GM12874 (cell line): ENCODE measurements at regions not wholly inside any gene's neighbourhood (a gene's known extent, or its start where the extent isn't known, plus 50 kb on each side); places are given as distances from the start of the nearest gene placed in this dataset.

Source experiments
- TF ChIP-seq, protein P1 (sequence below): IDR thresholded peaks from 2 replicates; pipeline ENCODE4 v1.5.1; 2011; ENCODE audit warnings: low read depth, mild to moderate bottlenecking, control low read depth, low read length, moderate library complexity; ENCODE audit not compliant: insufficient read depth

DNA sequence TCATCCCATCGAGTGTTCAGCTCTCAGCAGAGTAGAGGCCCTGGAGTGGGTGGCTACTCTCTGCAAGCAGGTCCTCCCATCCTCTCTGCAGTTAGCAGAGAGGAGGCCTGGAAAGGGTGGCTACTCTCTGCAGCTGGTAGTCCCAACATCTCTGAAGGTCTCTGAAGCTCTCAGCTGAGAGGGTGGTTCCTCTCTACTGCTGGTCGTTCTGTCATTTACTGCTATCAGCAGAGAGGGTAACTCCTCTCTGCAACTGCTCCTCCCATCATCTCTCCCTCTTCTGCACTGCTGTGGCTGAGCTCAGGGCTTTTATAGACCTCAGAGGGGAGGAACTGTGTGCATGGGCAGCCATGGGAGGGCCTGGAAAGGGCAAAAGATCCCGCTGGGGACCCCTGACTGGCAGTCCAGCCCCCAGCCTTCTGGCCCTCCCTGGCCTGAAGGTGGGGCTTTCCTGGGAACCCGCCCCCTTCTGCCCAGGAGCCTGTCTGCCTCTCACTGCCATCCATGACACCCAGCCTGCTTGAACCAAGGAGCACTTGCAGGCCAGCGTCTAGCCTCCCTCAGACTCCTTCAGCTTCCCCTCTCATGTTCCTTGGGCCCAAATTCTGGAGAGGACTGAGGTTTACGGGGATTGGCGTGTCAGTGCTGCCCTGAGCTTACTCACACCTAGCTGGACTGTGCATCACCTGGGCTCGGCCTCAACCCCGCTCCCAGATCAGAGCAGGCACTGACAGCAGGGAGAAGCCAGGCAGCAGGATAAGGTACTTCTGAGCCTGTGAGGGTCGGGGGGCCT, 898.3 kb upstream of the NEGR1 start:
- TF ChIP-seq, protein P1, sequence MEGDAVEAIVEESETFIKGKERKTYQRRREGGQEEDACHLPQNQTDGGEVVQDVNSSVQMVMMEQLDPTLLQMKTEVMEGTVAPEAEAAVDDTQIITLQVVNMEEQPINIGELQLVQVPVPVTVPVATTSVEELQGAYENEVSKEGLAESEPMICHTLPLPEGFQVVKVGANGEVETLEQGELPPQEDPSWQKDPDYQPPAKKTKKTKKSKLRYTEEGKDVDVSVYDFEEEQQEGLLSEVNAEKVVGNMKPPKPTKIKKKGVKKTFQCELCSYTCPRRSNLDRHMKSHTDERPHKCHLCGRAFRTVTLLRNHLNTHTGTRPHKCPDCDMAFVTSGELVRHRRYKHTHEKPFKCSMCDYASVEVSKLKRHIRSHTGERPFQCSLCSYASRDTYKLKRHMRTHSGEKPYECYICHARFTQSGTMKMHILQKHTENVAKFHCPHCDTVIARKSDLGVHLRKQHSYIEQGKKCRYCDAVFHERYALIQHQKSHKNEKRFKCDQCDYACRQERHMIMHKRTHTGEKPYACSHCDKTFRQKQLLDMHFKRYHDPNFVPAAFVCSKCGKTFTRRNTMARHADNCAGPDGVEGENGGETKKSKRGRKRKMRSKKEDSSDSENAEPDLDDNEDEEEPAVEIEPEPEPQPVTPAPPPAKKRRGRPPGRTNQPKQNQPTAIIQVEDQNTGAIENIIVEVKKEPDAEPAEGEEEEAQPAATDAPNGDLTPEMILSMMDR, result no peak

DNA sequence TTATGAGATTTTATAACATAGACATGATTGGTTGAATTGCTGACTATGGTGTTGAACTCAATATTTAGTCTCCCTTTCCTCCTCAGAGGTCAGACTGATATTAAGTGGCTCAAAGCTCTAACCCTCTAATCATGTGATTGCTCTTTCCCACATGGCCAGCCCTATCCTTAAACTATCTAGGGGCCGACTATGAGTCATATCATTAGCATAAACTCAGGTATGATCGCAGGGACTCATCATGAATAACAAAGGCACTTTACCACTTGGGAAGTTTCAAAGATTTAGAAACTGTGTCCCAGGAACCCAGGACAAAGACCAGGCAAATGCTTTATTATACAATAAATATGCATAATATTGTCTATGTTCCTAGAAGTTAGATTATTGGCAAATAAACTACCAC, 894.6 kb upstream of the NEGR1 start:
- TF ChIP-seq, protein P1, result no peak

DNA sequence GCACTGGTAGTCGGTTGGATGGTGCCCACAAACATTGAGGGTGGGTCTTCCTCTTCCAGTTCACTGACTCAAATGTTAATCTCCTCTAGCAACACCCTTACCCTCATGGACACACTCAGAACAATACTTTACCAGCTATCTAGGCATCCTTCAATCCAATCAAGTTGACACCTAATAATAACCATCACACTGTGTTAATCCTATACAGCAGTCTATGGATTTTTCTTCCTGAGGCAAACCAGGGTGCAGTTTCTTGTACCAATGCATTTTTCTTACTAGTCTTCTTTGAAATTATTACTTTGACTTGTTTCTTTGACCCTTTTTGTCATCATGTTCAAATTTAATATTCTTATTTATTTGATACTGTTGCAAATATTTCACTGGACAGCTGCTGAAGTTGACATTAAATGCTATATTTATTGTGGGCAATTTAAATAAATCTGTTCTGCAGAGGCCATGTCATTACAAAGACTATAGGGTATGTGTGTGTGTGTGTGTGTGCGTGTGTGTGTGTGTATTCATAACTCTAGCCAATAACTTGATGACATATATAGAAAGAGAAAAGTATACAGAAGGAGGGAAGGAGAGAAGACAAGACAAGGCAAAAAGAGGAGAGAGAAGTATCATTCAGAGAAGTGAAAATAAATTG, 884.8 kb upstream of the NEGR1 start:
- TF ChIP-seq, protein P1, result no peak

- TF ChIP-seq, protein P1, result no peak
These were observed 880.2 kb upstream of the NEGR1 start for GRCh38 chr1:73162564-73162963.

GRCh38 chr1:73161418-73161817, 879.1 kb upstream of the NEGR1 start:
- TF ChIP-seq, protein P1, result no peak

DNA sequence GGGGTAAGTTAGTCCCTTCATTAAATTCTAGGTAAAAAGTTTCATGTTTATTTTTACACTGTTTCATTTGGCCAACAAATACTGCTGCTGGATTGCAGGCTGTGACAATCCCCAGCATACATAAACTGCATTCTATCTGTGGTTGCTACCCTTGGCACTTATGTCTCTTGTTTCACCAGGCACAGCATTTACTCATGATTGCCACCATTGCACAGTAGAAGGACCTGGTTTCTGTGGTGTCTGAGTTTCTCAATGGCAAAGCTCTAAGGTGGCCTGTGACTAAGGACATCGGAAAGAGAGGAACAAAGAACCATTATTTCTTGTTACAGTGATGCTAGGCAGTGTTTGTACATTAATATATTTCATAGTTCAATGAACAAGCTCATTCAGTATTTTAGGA, 878.4 kb upstream of the NEGR1 start:
- TF ChIP-seq, protein P1, result no peak

- TF ChIP-seq, protein P1, result no peak
These were observed 862.0 kb upstream of the NEGR1 start for GRCh38 chr1:73144311-73144710.
